Body of pancreas (tissue), 4 donors: ENCODE measurements at regions not wholly inside any gene's neighbourhood (a gene's known extent, or its start where the extent isn't known, plus 50 kb on each side); places are given as distances from the start of the nearest gene placed in this dataset.

Experiments
- ATAC-seq: fragments of 150-250 bp; one replicate; pipeline ENCODE4 v1.9.1; 2016
- DNase-seq, 4 donors: peaks; one replicate each; pipeline ENCODE4 v3.0.0-alpha.2; 2019
- H3K27ac ChIP-seq, 4 donors: fragments of 200-600 bp; sonication (generic); 1 replicate in 3 of 4; 2 replicates in 1 of 4; pipeline versions ENCODE4 v1.5.1 to v1.6.1; 2016 to 2019; ENCODE audit warnings: mild to moderate bottlenecking in 1 of 4, mixed read lengths in 1 of 4, moderate library complexity in 1 of 4
- H3K27me3 ChIP-seq, 2 donors: fragments of 200-600 bp; sonication (generic); one replicate each; pipeline ENCODE4 v1.6.0; 2016; ENCODE audit warnings: mild to moderate bottlenecking in 1 of 2
- H3K36me3 ChIP-seq, 2 donors: fragments of 200-600 bp; sonication (generic); replicated peaks in 1 of 2; 2 replicates each; pipeline ENCODE4 v1.5.1; 2016; ENCODE audit warnings: low read depth in 2 of 2; ENCODE audit not compliant: insufficient read depth in 1 of 2
- H3K4me1 ChIP-seq: fragments of 200-600 bp; sonication (generic); one replicate; pipeline ENCODE4 v1.6.0; 2016
- H3K4me3 ChIP-seq, 2 donors: fragments of 200-600 bp; sonication (generic); 1 replicate in 1 of 2; 2 replicates in 1 of 2; pipeline ENCODE4 v1.5.1; 2016 to 2019
- H3K9me3 ChIP-seq, 3 donors: fragments of 200-600 bp; sonication (generic); 1 replicate in 2 of 3; 2 replicates in 1 of 3; pipeline ENCODE4 v1.5.1; 2016
- POLR2A ChIP-seq, 3 donors: fragments of 450-650 bp; IDR thresholded peaks; one replicate each; pipeline ENCODE4 v1.6.1; 2016; ENCODE audit warnings: antibody characterized with exemption in 3 of 3, mild to moderate bottlenecking in 2 of 3
- WGBS, 2 donors: methylation state at CpG; one replicate each; pipeline ENCODE4 v1.1.5; 2017; 5-methylcytosine and 5-hydroxymethylcytosine counted together
- intact Hi-C: fragments of 100-400 bp; cut with DNase I; formaldehyde crosslinking; loops from one replicate; pipeline ENCODE4 v1.15.1; 2023
- TF ChIP-seq, protein P1 (sequence below), 7 experiments: fragments of 450-650 bp in 4 of 7; fragments of 200-600 bp in 3 of 7; sonication (generic) in 3 of 7; IDR thresholded peaks; one replicate each; pipeline ENCODE4 v1.5.1; 2016 to 2019; ENCODE audit warnings: antibody characterized with exemption in 7 of 7

DNA sequence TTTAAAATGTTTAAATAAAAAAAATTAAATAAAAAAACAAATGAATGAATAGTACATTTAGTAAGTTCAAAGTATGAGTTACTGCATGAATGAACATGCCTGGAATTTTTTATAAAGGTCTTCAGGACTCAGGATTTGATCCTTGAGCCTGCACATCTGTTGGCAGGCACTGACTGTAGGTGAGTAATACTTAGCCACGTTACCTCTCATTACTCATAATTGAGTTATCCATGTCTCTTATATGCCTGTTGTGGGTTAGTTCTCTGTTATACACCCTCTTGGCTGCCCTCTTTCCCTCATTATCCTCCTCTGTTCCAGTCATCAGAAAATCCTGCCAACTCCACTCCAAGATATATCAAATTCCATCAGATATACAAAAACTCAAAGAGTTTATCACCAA is 276.0 kb downstream of the FBXW7 start:
- H3K27me3 ChIP-seq = no peaks in the 10 kb centered on the region
- no peak overlapping the region for H3K4me3 ChIP-seq
- ATAC-seq (no peak), DNase-seq (no peak)
- H3K36me3 ChIP-seq = no peaks in the 10 kb centered on the region
- intact Hi-C loops = no loop called here
- H3K4me1 ChIP-seq = peaks cover 2% of the 10 kb centered on the region
- no peaks in the 10 kb centered on the region for H3K9me3 ChIP-seq
- TF ChIP-seq, protein P1, sequence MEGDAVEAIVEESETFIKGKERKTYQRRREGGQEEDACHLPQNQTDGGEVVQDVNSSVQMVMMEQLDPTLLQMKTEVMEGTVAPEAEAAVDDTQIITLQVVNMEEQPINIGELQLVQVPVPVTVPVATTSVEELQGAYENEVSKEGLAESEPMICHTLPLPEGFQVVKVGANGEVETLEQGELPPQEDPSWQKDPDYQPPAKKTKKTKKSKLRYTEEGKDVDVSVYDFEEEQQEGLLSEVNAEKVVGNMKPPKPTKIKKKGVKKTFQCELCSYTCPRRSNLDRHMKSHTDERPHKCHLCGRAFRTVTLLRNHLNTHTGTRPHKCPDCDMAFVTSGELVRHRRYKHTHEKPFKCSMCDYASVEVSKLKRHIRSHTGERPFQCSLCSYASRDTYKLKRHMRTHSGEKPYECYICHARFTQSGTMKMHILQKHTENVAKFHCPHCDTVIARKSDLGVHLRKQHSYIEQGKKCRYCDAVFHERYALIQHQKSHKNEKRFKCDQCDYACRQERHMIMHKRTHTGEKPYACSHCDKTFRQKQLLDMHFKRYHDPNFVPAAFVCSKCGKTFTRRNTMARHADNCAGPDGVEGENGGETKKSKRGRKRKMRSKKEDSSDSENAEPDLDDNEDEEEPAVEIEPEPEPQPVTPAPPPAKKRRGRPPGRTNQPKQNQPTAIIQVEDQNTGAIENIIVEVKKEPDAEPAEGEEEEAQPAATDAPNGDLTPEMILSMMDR (IDR thresholded peaks at IDR 0.05) = no peak
- no peak for TF ChIP-seq POLR2A (IDR thresholded peaks at IDR 0.05)
- H3K27ac ChIP-seq = no peak overlapping the region
- 73 to 85% methylated on average over 1 of the region's 1 CpG for WGBS, 2 donors

DNA sequence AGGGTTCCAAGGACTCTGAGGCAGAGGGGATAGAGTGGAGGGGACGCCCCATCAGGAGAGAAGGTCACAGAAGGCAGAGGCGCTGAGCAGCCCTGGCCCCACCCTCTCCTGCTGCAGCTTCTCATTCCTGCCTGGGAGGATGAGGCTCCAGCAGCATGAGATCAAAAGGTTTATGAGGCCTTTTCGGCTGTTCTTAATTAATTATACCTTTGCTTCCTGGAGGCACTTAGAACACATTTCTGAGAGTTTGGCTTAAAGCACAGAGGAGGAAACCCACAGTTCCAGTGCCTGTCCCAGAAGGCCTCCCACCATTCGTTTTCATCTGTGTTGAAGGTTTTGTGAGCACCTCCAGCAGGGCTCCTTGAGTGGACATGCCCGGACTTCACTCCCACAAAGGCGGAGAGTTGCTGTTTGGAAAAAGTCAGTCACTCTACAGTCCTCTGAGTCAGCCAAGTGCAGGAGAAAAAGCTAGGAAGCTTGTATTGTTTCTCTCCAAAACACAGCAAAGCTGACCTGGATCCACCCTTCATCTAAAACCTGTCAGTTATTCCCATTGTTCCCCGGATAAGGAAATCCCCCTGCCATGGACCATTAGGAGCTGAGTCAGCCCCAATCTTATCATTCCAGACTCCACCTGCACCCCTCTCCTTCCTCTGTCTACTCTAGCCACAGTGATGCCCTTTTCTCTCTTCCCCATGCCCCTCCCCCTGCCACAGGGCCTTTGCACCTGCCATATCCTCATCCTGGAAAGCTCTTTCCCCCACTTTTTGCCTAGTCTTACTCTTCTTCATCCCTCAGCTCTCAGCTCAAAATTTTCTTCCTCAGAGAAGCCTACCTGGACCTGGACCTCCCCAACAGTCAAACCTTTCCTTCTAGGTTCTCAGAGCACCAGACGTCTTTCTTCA is 276.8 kb downstream of the FBXW7 start:
- no peaks in the 10 kb centered on the region for H3K9me3 ChIP-seq
- WGBS, 2 donors = 59 to 73% methylated on average over 8 of the region's 8 CpGs
- no peaks in the 10 kb centered on the region for H3K36me3 ChIP-seq
- intact Hi-C loops = no loop called here
- no peak overlapping the region for H3K4me3 ChIP-seq
- H3K27me3 ChIP-seq = no peaks in the 10 kb centered on the region
- ATAC-seq = no peak
- TF ChIP-seq, protein P1 (IDR thresholded peaks at IDR 0.05) = no peak
- no peak for DNase-seq
- H3K4me1 ChIP-seq = no peaks in the 10 kb centered on the region
- H3K27ac ChIP-seq = no peak overlapping the region

DNA sequence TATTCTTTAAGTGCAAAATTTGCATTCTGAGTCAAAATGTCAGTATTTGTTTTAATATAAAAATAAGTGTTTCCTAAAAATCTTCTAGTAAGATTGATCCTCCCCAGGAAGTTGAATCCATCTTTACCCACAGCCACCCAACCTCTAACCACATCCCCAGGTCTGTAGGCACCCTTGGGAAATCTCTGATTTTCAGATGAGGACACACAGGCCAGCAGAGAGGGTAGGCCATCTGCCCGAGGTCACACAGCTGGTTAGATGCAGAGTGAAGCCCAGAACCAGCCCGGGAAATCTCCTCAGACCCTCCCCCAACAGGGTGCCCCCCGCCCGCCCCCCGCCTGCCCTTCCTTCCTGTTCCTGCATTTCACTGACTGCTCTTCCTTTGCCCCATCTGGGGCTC is 277.5 kb downstream of the FBXW7 start:
- intact Hi-C loops = no loop called here
- no peaks in the 10 kb centered on the region for H3K4me1 ChIP-seq
- WGBS, 2 donors = 67 to 76% methylated on average over 5 of the region's 5 CpGs
- DNase-seq (no peak), ATAC-seq (no peak)
- H3K4me3 ChIP-seq = no peak overlapping the region
- H3K27ac ChIP-seq = no peak overlapping the region
- TF ChIP-seq, protein P1 (IDR thresholded peaks at IDR 0.05) = no peak
- TF ChIP-seq POLR2A (IDR thresholded peaks at IDR 0.05) = no peak
- H3K9me3 ChIP-seq = no peaks in the 10 kb centered on the region
- no peaks in the 10 kb centered on the region for H3K36me3 ChIP-seq
- H3K27me3 ChIP-seq = no peaks in the 10 kb centered on the region

DNA sequence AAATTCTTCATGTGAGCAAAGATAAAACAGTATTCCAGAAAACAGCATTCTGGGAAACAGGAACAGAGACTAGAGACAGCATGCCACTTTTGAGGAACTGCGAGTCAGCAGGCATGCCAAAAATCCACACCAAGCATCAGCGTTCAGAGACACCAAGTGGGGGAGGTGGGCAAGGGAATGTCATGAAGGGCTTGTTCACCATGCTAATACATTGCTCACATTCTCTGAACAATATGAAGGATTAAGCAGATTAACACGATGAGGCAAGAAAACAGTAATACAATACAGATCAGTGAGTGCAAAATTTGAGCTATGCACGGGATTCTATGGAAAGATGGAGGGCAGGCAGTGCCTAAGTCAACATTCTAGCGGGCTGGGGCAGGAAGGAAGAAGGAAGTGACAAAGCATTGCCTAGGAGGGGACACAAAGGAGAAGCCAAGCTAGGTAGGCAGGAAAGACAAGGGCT is 278.3 kb downstream of the FBXW7 start:
- ATAC-seq (no peak), DNase-seq (no peak)
- H3K4me3 ChIP-seq = no peak overlapping the region
- H3K27me3 ChIP-seq = no peaks in the 10 kb centered on the region
- no peak overlapping the region for H3K27ac ChIP-seq
- intact Hi-C loops = no loop called here
- no peaks in the 10 kb centered on the region for H3K36me3 ChIP-seq
- TF ChIP-seq POLR2A (IDR thresholded peaks at IDR 0.05) = no peak
- TF ChIP-seq, protein P1 (IDR thresholded peaks at IDR 0.05) = no peak
- 45 to 60% methylated on average over 5 of the region's 5 CpGs for WGBS, 2 donors
- H3K4me1 ChIP-seq = no peaks in the 10 kb centered on the region
- no peaks in the 10 kb centered on the region for H3K9me3 ChIP-seq

DNA sequence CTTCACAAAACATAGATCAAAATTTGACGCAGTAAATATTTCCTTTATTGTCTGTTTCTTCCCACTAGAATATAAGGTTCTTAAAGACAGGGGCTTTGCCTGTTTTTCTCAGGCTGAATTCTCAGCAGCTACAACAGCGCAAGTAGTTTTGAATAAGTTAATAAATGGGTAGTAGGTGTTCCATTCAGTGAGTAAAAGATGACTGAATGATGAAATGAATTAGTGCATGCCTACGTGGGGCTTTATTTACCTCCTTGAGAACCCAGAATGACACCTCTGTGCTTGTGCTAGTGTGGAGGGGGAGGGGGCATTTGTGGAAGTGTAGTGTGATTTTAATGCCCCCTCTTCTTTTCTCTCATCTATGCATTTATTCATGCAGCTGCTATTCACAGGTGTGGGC is 278.9 kb downstream of the FBXW7 start:
- intact Hi-C loops = no loop called here

More for the DNA sequence above, 278.9 kb downstream of the FBXW7 start:
- DNase-seq (no peak), ATAC-seq (no peak)
- H3K27ac ChIP-seq = no peak overlapping the region
- TF ChIP-seq, protein P1 (IDR thresholded peaks at IDR 0.05) = no peak
- TF ChIP-seq POLR2A (IDR thresholded peaks at IDR 0.05) = no peak
- no peak overlapping the region for H3K4me3 ChIP-seq
- H3K36me3 ChIP-seq = no peaks in the 10 kb centered on the region
- 69 to 73% methylated on average over 3 of the region's 3 CpGs for WGBS, 2 donors
- no peaks in the 10 kb centered on the region for H3K27me3 ChIP-seq
- no peaks in the 10 kb centered on the region for H3K9me3 ChIP-seq
- no peaks in the 10 kb centered on the region for H3K4me1 ChIP-seq
